ENCODE measurements at regions not wholly inside any gene's neighbourhood (a gene's known extent, or its start where the extent isn't known, plus 50 kb on each side); places are given as distances from the start of the nearest gene placed in this dataset.

- no peak for DNase-seq
Observed at GRCh38 chr4:123813901-123814300, 417.3 kb downstream of the SPRY1 start.

- no peak for DNase-seq
Observed at GRCh38 chr4:123816462-123816861, 419.9 kb downstream of the SPRY1 start.

- DNase-seq, result peak; percentile 24 to 84 (median 59)
Observed at GRCh38 chr4:123817025-123817688, 420.6 kb downstream of the SPRY1 start.

- peak in 3 of 4 experiments; percentile 15 to 26 (median 19) for DNase-seq
Observed at GRCh38 chr4:123819362-123820035, 422.9 kb downstream of the SPRY1 start.

- DNase-seq, result no peak
Observed at GRCh38 chr4:123821861-123822260, 425.3 kb downstream of the SPRY1 start.

- no peak for DNase-seq
Observed at GRCh38 chr4:123822353-123822752, 425.8 kb downstream of the SPRY1 start.

GRCh38 chr4:123823244-123823643 is 426.6 kb downstream of the SPRY1 start:
- DNase-seq, result no peak

- DNase-seq, result no peak
Observed at GRCh38 chr4:123824524-123824923, 427.9 kb downstream of the SPRY1 start.

GRCh38 chr4:123825596-123826291 is 429.1 kb downstream of the SPRY1 start:
- no peak for DNase-seq

- no peak for DNase-seq
Observed at GRCh38 chr4:123826896-123827295, 430.3 kb downstream of the SPRY1 start.

- DNase-seq, result no peak
Observed at GRCh38 chr4:123827511-123827910, 430.9 kb downstream of the SPRY1 start.

- DNase-seq, result no peak
Observed at GRCh38 chr4:123830930-123831329, 434.3 kb downstream of the SPRY1 start.

- no peak for DNase-seq
Observed at GRCh38 chr4:123832173-123833026, 435.8 kb downstream of the SPRY1 start.

GRCh38 chr4:123833171-123833643 is 436.6 kb downstream of the SPRY1 start:
- no peak for DNase-seq

GRCh38 chr4:123835831-123836590 is 439.4 kb downstream of the SPRY1 start:
- DNase-seq, result no peak

- no peak for DNase-seq
Observed at GRCh38 chr4:123836851-123837595, 440.4 kb downstream of the SPRY1 start.

- DNase-seq, result no peak
Observed at GRCh38 chr4:123838474-123838873, 441.9 kb downstream of the SPRY1 start.

GRCh38 chr4:123840197-123840596 is 443.6 kb downstream of the SPRY1 start:
- DNase-seq, result no peak

GRCh38 chr4:123841447-123842121 is 445.0 kb downstream of the SPRY1 start:
- DNase-seq, result no peak

GRCh38 chr4:123843137-123843536 is 446.5 kb downstream of the SPRY1 start:
- DNase-seq, result no peak

- DNase-seq, result no peak
Observed at GRCh38 chr4:123844374-123844773, 447.8 kb downstream of the SPRY1 start.

Data from suppressor macrophage (primary cell).